ENCODE measurements at regions not wholly inside any gene's neighbourhood (a gene's known extent, or its start where the extent isn't known, plus 50 kb on each side); places are given as distances from the start of the nearest gene placed in this dataset.

DNA sequence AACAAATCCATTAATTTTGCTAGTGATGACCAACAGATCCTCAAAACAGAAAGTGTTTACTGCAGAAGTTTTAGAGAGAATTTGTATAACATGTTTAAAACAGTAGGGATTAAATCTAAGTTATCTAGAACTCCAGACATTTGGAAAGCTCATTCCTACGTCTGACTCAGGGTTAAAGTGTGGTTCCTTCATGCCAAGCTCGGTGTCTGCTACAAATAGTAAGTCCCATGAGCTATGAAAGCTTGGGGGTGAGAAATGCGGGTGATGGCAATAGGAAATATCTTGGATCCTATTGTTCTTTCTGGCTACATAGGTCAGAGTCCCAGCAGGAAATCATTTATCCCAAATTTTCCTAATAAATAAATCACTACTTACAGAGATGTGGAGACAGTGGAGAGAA, 867.1 kb downstream of the UQCRFS1 start:
- TF ChIP-seq, protein P1, sequence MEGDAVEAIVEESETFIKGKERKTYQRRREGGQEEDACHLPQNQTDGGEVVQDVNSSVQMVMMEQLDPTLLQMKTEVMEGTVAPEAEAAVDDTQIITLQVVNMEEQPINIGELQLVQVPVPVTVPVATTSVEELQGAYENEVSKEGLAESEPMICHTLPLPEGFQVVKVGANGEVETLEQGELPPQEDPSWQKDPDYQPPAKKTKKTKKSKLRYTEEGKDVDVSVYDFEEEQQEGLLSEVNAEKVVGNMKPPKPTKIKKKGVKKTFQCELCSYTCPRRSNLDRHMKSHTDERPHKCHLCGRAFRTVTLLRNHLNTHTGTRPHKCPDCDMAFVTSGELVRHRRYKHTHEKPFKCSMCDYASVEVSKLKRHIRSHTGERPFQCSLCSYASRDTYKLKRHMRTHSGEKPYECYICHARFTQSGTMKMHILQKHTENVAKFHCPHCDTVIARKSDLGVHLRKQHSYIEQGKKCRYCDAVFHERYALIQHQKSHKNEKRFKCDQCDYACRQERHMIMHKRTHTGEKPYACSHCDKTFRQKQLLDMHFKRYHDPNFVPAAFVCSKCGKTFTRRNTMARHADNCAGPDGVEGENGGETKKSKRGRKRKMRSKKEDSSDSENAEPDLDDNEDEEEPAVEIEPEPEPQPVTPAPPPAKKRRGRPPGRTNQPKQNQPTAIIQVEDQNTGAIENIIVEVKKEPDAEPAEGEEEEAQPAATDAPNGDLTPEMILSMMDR (conservative IDR thresholded peaks at IDR 0.05; ENCODE audit: low read length): no peak
- TF ChIP-seq EZH2phosphoT487 (IDR thresholded peaks at IDR 0.05; ENCODE audit: borderline replicate concordance): no peak
- Histone ChIP-seq H3K9me3 (ENCODE audit: insufficient read depth, low read depth, low read length) (0 out of 2 replicates have a peak, but pooled peaks cover 3% of the 10 kb centered on the region), H3K4me1 (ENCODE audit: insufficient read depth, low read length, poor library complexity, severe bottlenecking) (no peaks in the 10 kb centered on the region), H3K9me2 (replicated peaks; ENCODE audit: low read depth, low read length) (no peaks in the 10 kb centered on the region), H3F3A (ENCODE audit: low read depth) (no peaks in the 10 kb centered on the region), H3K36me3 (ENCODE audit: insufficient read depth, low read length) (no peaks in the 10 kb centered on the region), H3K4me3 (ENCODE audit: low read length, poor library complexity, severe bottlenecking) (no peak overlapping the region), H3K79me2 (ENCODE audit: insufficient read depth, low read length) (no peaks in the 10 kb centered on the region), H2AFZ (ENCODE audit: low read length) (no peak overlapping the region), H3K9ac (ENCODE audit: low read depth, low read length, poor library complexity, severe bottlenecking) (no peak overlapping the region), H3K4me2 (ENCODE audit: low read depth, low read length, poor library complexity, severe bottlenecking) (no peak overlapping the region), H3K27me3 (ENCODE audit: insufficient read depth, low read length, poor library complexity, severe bottlenecking) (no peaks in the 10 kb centered on the region), H4K20me1 (ENCODE audit: insufficient read depth, low read length, poor library complexity, severe bottlenecking) (no peaks in the 10 kb centered on the region)

DNA sequence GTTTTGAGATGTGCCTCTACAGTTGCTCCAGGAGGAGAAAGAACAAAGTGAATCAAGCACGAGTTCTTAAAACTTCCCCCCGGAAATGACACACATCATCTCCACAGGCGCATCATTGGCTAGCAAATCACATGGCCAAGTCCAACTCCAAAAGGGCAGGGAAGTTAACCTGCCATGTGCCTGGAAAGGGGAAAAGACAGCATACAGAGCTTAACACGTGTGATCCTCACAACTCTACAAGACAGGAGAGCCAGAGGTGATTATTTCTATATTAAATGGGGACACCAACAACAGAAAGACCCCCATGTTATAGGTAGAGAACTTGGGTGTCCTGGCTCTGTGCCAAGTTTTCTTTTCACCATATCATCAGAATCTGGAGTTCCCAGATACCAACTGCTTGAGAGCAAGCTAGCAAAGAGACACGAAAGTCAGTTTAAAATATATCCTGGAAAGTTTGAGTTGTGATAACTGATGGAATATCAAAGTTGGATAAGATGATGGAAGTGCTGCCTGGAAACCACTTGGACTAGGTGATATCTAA, 871.1 kb downstream of the UQCRFS1 start:
- no peak overlapping the region for H3K9ac ChIP-seq (ENCODE audit: low read depth, low read length, poor library complexity, severe bottlenecking)
- no peak overlapping the region for H3K4me2 ChIP-seq (ENCODE audit: low read depth, low read length, poor library complexity, severe bottlenecking)
- no peak overlapping the region for H3K4me3 ChIP-seq (ENCODE audit: low read length, poor library complexity, severe bottlenecking)
- no peaks in the 10 kb centered on the region for H3K27me3 ChIP-seq (ENCODE audit: insufficient read depth, low read length, poor library complexity, severe bottlenecking)
- TF ChIP-seq, protein P1 (conservative IDR thresholded peaks at IDR 0.05; ENCODE audit: low read length): no peak
- TF ChIP-seq EZH2phosphoT487 (IDR thresholded peaks at IDR 0.05; ENCODE audit: borderline replicate concordance): no peak
- H3K9me2 ChIP-seq (replicated peaks; ENCODE audit: low read depth, low read length): no peaks in the 10 kb centered on the region
- H3K4me1 ChIP-seq (ENCODE audit: insufficient read depth, low read length, poor library complexity, severe bottlenecking): no peaks in the 10 kb centered on the region
- H2AFZ ChIP-seq (ENCODE audit: low read length): no peak overlapping the region
- no peaks in the 10 kb centered on the region for H3F3A ChIP-seq (ENCODE audit: low read depth)
- no peaks in the 10 kb centered on the region for H3K36me3 ChIP-seq (ENCODE audit: insufficient read depth, low read length)
- no peaks in the 10 kb centered on the region for H4K20me1 ChIP-seq (ENCODE audit: insufficient read depth, low read length, poor library complexity, severe bottlenecking)
- H3K9me3 ChIP-seq (ENCODE audit: insufficient read depth, low read depth, low read length): peaks cover 3% of the 10 kb centered on the region; the same call in 1 of the 2 replicates
- H3K79me2 ChIP-seq (ENCODE audit: insufficient read depth, low read length): no peaks in the 10 kb centered on the region

DNA sequence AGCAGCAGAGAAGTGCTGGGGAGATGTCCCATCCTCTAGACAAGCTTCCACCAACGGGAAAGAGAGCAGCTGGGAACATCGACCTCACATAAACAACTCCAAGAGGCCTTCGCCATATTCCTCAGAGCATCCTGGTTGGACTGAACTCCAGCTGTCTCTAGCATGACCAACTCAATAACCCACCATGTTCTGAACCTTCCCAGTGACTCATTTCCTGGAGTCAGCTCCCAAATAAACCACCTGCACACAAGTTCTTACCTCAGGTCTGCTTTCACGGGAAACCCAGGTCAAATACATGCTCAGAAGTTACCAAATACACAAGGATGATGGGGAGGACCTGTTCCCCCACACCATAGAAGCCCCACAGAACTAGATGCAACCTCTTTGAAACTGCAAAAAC, 878.5 kb downstream of the UQCRFS1 start:
- H3K9me3 ChIP-seq (ENCODE audit: insufficient read depth, low read depth, low read length): no peaks in the 10 kb centered on the region; the same call in 1 of the 2 replicates
- H3K9me2 ChIP-seq (replicated peaks; ENCODE audit: low read depth, low read length): no peaks in the 10 kb centered on the region
- no peaks in the 10 kb centered on the region for H3K4me1 ChIP-seq (ENCODE audit: insufficient read depth, low read length, poor library complexity, severe bottlenecking)
- no peaks in the 10 kb centered on the region for H4K20me1 ChIP-seq (ENCODE audit: insufficient read depth, low read length, poor library complexity, severe bottlenecking)
- no peaks in the 10 kb centered on the region for H3K79me2 ChIP-seq (ENCODE audit: insufficient read depth, low read length)
- no peaks in the 10 kb centered on the region for H3F3A ChIP-seq (ENCODE audit: low read depth)
- no peaks in the 10 kb centered on the region for H3K36me3 ChIP-seq (ENCODE audit: insufficient read depth, low read length)
- H3K4me2 ChIP-seq (ENCODE audit: low read depth, low read length, poor library complexity, severe bottlenecking): no peak overlapping the region
- no peak overlapping the region for H2AFZ ChIP-seq (ENCODE audit: low read length)
- TF ChIP-seq, protein P1 (conservative IDR thresholded peaks at IDR 0.05; ENCODE audit: low read length): no peak
- TF ChIP-seq EZH2phosphoT487 (IDR thresholded peaks at IDR 0.05; ENCODE audit: borderline replicate concordance): no peak
- no peak overlapping the region for H3K9ac ChIP-seq (ENCODE audit: low read depth, low read length, poor library complexity, severe bottlenecking)
- H3K4me3 ChIP-seq (ENCODE audit: low read length, poor library complexity, severe bottlenecking): no peak overlapping the region
- H3K27me3 ChIP-seq (ENCODE audit: insufficient read depth, low read length, poor library complexity, severe bottlenecking): no peaks in the 10 kb centered on the region

Data from Loucy (cell line).